22Rv1 (cell line): ENCODE measurements at regions not wholly inside any gene's neighbourhood (a gene's known extent, or its start where the extent isn't known, plus 50 kb on each side); places are given as distances from the start of the nearest gene placed in this dataset.

Experiments used
- CTCF ChIP-seq: fragments of 450-650 bp; IDR thresholded peaks from 2 replicates; pipeline ENCODE4 v1.5.1; 2017; ENCODE audit warnings: mild to moderate bottlenecking
- ZFX ChIP-seq: fragments of 450-650 bp; IDR thresholded peaks from 2 replicates; pipeline ENCODE4 v1.6.1; 2017; ENCODE audit warnings: antibody characterized with exemption, borderline replicate concordance

GRCh38 chr6:40933864-40934263, 105.2 kb downstream of the UNC5CL start:
- TF ChIP-seq CTCF (no peak), ZFX (no peak)
